Loucy (cell line): ENCODE measurements at regions not wholly inside any gene's neighbourhood (a gene's known extent, or its start where the extent isn't known, plus 50 kb on each side); places are given as distances from the start of the nearest gene placed in this dataset.

Experiments
- CTCF ChIP-seq: fragments of 200-600 bp; sonication (generic); conservative IDR thresholded peaks from 2 replicates; pipeline ENCODE4 v1.5.1; 2014; ENCODE audit warnings: mild to moderate bottlenecking, antibody characterized with exemption, low read length
- EZH2phosphoT487 ChIP-seq: fragments of 200-600 bp; IDR thresholded peaks from 2 replicates; pipeline ENCODE4 v1.6.1; 2018; ENCODE audit warnings: antibody characterized with exemption, mild to moderate bottlenecking, moderate library complexity, borderline replicate concordance

- TF ChIP-seq CTCF = no peak
- no peak for TF ChIP-seq EZH2phosphoT487
Observed at GRCh38 chr5:53321073-53321472, 159.4 kb upstream of the FST start.
